ENCODE measurements at regions not wholly inside any gene's neighbourhood (a gene's known extent, or its start where the extent isn't known, plus 50 kb on each side); places are given as distances from the start of the nearest gene placed in this dataset.

GRCh38 chr5:159782995-159783300, 133.3 kb upstream of the ADRA1B start:
- no peak for TF ChIP-seq GATA3 (IDR thresholded peaks at IDR 0.05; ENCODE audit: low read depth, low read length)
- TF ChIP-seq GATA2 (IDR thresholded peaks at IDR 0.05; ENCODE audit: low read depth, low read length): no peak

Data from SH-SY5Y (cell line).